Vagina (tissue), 2 donors: ENCODE measurements at regions not wholly inside any gene's neighbourhood (a gene's known extent, or its start where the extent isn't known, plus 50 kb on each side); places are given as distances from the start of the nearest gene placed in this dataset.

Source experiments
- DNase-seq, 2 donors: peaks; one replicate each; pipeline ENCODE4 v3.0.0-alpha.2; 2017; ENCODE audit errors: extremely low spot score in 2 of 2
- H3K27ac ChIP-seq: fragments of 200-600 bp; sonication (generic); one replicate; pipeline ENCODE4 v1.5.1; 2019
- H3K27me3 ChIP-seq: fragments of 200-600 bp; sonication (generic); one replicate; pipeline ENCODE4 v1.5.1; 2019
- H3K36me3 ChIP-seq, 2 donors: fragments of 200-600 bp; sonication (generic); one replicate each; pipeline ENCODE4 v1.5.1; 2017 to 2019
- H3K4me1 ChIP-seq: fragments of 200-600 bp; sonication (generic); one replicate; pipeline ENCODE4 v1.5.1; 2019
- H3K4me3 ChIP-seq, 2 donors: fragments of 200-600 bp; sonication (generic); 1 replicate in 1 of 2; 2 replicates in 1 of 2; pipeline ENCODE4 v1.5.1; 2016 to 2019
- H3K9me3 ChIP-seq: fragments of 200-600 bp; sonication (generic); one replicate; pipeline ENCODE4 v1.5.1; 2019
- POLR2A ChIP-seq, 2 donors: fragments of 450-650 bp; IDR thresholded peaks; one replicate each; pipeline ENCODE4 v1.6.1; 2017; ENCODE audit warnings: antibody characterized with exemption in 2 of 2, mild to moderate bottlenecking in 2 of 2, moderate library complexity in 2 of 2
- POLR2AphosphoS5 ChIP-seq, 2 donors: sonication (generic); formaldehyde crosslinking; IDR thresholded peaks; one replicate each; pipeline ENCODE4 v1.9.0; 2017; ENCODE audit warnings: antibody characterized with exemption in 2 of 2, mild to moderate bottlenecking in 2 of 2, low read depth in 1 of 2; ENCODE audit not compliant: insufficient read depth in 1 of 2
- intact Hi-C: fragments of 100-400 bp; cut with DNase I; formaldehyde crosslinking; loops from one replicate; pipeline ENCODE4 v1.15.1; 2023
- TF ChIP-seq, protein P1 (sequence below), 3 experiments: fragments of 450-650 bp in 2 of 3; fragments of 200-600 bp in 1 of 3; sonication (generic) in 1 of 3; IDR thresholded peaks; one replicate each; pipeline ENCODE4 v1.5.1; 2017 to 2019; ENCODE audit warnings: antibody characterized with exemption in 3 of 3, mild to moderate bottlenecking in 2 of 3, moderate library complexity in 2 of 3

- Histone ChIP-seq H3K27me3 (no peaks in the 10 kb centered on the region), H3K4me1 (peaks cover 8% of the 10 kb centered on the region), H3K36me3 (no peaks in the 10 kb centered on the region), H3K9me3 (no peaks in the 10 kb centered on the region), H3K27ac (no peak overlapping the region), H3K4me3 (no peak overlapping the region)
- TF ChIP-seq POLR2A (IDR thresholded peaks at IDR 0.05), result no peak
- TF ChIP-seq, protein P1, sequence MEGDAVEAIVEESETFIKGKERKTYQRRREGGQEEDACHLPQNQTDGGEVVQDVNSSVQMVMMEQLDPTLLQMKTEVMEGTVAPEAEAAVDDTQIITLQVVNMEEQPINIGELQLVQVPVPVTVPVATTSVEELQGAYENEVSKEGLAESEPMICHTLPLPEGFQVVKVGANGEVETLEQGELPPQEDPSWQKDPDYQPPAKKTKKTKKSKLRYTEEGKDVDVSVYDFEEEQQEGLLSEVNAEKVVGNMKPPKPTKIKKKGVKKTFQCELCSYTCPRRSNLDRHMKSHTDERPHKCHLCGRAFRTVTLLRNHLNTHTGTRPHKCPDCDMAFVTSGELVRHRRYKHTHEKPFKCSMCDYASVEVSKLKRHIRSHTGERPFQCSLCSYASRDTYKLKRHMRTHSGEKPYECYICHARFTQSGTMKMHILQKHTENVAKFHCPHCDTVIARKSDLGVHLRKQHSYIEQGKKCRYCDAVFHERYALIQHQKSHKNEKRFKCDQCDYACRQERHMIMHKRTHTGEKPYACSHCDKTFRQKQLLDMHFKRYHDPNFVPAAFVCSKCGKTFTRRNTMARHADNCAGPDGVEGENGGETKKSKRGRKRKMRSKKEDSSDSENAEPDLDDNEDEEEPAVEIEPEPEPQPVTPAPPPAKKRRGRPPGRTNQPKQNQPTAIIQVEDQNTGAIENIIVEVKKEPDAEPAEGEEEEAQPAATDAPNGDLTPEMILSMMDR (IDR thresholded peaks at IDR 0.05), result peak in 1 of 3 experiments; percentile 14
- no peak for DNase-seq
- intact Hi-C loops, result no loop called here
Observed at GRCh38 chr5:93092349-93093105, 488.5 kb downstream of the NR2F1-AS1 start.

- Histone ChIP-seq H3K27ac (no peak overlapping the region), H3K9me3 (no peaks in the 10 kb centered on the region), H3K36me3 (no peaks in the 10 kb centered on the region), H3K4me3 (no peak overlapping the region), H3K27me3 (no peaks in the 10 kb centered on the region), H3K4me1 (peaks cover 8% of the 10 kb centered on the region)
- DNase-seq, result no peak
- intact Hi-C loops, result no loop called here
- TF ChIP-seq POLR2AphosphoS5 (IDR thresholded peaks at IDR 0.05; ENCODE audit: insufficient read depth in 1 of 2, low read depth in 1 of 2), result no peak
Observed at GRCh38 chr5:93090698-93091097, 490.3 kb downstream of the NR2F1-AS1 start.

DNA sequence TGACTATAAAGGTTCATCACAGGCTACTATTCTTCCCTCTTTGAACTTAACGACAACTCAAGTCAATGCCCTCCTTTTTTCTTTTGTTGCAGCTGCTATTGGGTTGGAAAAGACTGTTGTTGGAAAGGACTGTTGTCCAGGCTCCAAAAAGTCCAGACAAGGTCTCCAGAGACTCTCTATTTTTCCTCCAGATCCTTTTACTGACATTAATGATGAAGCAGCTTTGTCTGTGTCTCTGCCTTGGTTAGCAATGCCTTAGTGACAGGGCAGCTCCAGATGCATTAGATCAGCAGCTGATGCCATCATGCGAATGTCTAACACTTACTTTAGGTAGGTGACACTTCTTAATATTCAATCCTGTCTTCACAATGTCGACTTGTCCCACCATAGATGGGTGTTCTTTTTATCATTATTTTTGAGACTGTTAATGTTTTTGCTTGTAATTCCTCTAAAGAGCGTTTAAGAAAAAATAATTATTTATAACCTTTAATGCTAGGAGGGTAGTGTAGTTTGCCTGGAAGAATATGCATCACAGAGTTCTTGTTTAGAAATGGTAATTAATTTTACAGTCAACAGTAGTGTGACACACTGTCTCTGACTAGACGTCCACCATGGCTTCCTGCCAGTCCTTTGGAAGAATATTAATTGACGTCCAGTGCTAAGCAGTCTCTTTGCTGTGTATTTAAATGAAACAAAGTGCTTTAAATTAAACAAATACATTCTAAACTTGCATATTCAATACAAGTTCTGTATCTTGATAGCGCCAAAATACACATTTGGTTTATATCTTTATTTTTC, 492.2 kb downstream of the NR2F1-AS1 start:
- intact Hi-C loops, result no loop called here
- no peaks in the 10 kb centered on the region for H3K9me3 ChIP-seq
- H3K4me1 ChIP-seq, result peaks cover 8% of the 10 kb centered on the region
- no peak overlapping the region for H3K4me3 ChIP-seq
- H3K27me3 ChIP-seq, result no peaks in the 10 kb centered on the region
- TF ChIP-seq POLR2A (IDR thresholded peaks at IDR 0.05), result no peak
- no peak for TF ChIP-seq POLR2AphosphoS5 (IDR thresholded peaks at IDR 0.05; ENCODE audit: insufficient read depth in 1 of 2, low read depth in 1 of 2)
- TF ChIP-seq, protein P1 (IDR thresholded peaks at IDR 0.05), result no peak
- no peaks in the 10 kb centered on the region for H3K36me3 ChIP-seq
- DNase-seq, result no peak
- no peak overlapping the region for H3K27ac ChIP-seq

DNA sequence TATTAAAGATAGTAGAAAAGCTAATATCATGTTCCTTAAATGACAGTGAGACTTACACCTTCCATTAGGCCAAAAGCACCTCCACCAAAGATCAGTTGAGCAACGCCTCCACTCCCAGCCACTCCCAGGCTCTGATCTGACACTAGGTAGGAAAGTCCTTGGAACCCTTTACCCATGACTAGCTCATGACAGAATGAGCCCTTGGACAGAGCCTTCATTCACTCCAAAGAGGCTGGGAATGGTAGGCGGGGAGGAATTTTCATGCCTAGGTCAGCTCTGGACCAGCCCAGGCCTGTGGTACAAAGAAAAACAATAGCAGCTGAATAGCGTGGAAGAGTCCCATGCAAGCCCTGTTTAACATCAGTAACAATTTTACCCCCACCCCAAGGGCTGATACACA, 493.7 kb downstream of the NR2F1-AS1 start:
- no peaks in the 10 kb centered on the region for H3K9me3 ChIP-seq

DNA sequence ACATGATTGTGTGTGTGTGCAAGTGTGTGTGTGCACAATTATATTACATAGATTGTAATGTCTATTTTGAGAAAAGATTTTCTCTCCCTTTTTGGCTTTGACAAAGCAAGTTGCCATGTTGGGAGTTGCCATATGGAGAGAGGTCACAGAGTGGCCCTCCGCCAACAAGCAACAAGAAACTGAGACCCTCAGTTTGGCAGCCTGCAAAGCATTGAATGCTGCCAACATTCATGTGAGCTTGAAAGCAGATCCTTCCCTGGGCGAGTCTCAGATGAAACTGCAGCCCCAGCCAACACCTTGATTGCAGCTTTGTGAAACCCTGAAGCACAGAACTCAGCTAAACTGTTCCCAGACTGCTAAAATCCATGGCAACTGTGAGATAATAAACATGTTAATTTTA, 498.0 kb downstream of the NR2F1-AS1 start:
- no peaks in the 10 kb centered on the region for H3K27me3 ChIP-seq
- H3K9me3 ChIP-seq, result no peaks in the 10 kb centered on the region
- peaks cover 11% of the 10 kb centered on the region for H3K4me1 ChIP-seq
- H3K4me3 ChIP-seq, result no peak overlapping the region
- intact Hi-C loops, result no loop called here
- H3K36me3 ChIP-seq, result no peaks in the 10 kb centered on the region
- TF ChIP-seq POLR2AphosphoS5 (IDR thresholded peaks at IDR 0.05; ENCODE audit: insufficient read depth in 1 of 2, low read depth in 1 of 2) (no peak), POLR2A (IDR thresholded peaks at IDR 0.05) (no peak)
- TF ChIP-seq, protein P1 (IDR thresholded peaks at IDR 0.05), result no peak
- no peak for DNase-seq
- no peak overlapping the region for H3K27ac ChIP-seq

More for the DNA sequence above, 493.7 kb downstream of the NR2F1-AS1 start:
- Histone ChIP-seq H3K36me3 (no peaks in the 10 kb centered on the region), H3K27ac (no peak overlapping the region), H3K4me3 (no peak overlapping the region), H3K27me3 (no peaks in the 10 kb centered on the region), H3K4me1 (peaks cover 8% of the 10 kb centered on the region)
- intact Hi-C loops, result no loop called here
- TF ChIP-seq POLR2AphosphoS5 (IDR thresholded peaks at IDR 0.05; ENCODE audit: insufficient read depth in 1 of 2, low read depth in 1 of 2), result no peak
- TF ChIP-seq, protein P1 (IDR thresholded peaks at IDR 0.05), result no peak
- TF ChIP-seq POLR2A (IDR thresholded peaks at IDR 0.05), result no peak
- no peak for DNase-seq
